ENCODE measurements at regions not wholly inside any gene's neighbourhood (a gene's known extent, or its start where the extent isn't known, plus 50 kb on each side); places are given as distances from the start of the nearest gene placed in this dataset.
"Not testable (repeated sequence)": the region's sequence is repeated elsewhere in the genome, so short reads cannot be mapped to it uniquely, and the experiment has no call there.

DNA sequence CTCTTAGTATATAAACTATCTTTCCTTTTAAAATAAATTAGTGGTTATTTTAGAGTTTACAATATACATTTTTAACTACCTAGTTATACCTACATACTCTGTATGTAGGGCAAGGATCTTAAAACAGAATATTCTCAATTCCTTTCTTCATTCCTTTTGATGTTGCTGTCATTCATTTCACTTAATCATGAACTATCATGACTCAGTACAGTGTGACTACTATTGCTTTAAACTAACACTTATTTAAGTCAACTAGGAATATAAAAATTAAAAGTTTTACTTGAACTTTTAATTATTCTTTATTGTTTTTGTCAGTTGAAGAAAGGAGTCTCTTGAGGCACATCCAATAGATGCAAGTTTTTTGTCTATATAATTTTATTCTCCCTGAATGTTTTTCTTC is 726.4 kb downstream of the BRINP3 start:
- Mint-ChIP-seq H3K9me3 (ENCODE audit: low read depth) (peaks cover 6% of the 10 kb centered on the region), H3K4me3 (no peak overlapping the region), H3K36me3 (no peaks in the 10 kb centered on the region), H3K27ac (no peak overlapping the region), H3K4me1 (no peaks in the 10 kb centered on the region), H3K27me3 (no peaks in the 10 kb centered on the region)
- DNase-seq (no peak), ATAC-seq (no peak)
- CTCF ChIA-PET = no interaction called here

DNA sequence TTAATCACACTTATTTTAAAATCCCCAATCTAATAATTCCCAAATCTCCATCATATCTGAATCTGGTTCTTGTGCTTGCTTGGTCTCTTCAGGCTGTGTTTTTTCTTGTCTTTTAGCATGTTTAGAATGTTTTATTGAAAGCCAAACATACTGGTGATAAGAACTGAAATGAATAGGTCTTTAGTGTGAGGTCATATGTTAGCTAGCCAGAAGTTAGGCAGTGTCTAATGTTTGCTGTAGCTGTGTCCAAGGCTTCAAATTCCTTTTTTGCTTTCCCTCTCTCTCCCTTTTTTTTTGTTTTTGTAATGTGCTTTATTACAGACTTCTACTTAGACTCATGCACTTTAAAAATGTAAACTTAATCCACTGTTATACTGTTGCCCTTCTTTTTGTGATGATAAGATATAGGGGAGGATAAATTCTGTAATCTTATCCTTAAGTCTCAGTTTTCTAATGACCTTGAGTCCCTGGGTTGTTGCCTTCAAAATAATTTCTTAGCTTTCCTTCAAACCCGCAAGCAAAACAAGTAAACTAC is 725.1 kb downstream of the BRINP3 start:
- DNase-seq (no peak), ATAC-seq (no peak)
- no peak overlapping the region for H3K4me3 Mint-ChIP-seq
- H3K9me3 Mint-ChIP-seq (ENCODE audit: low read depth) = peaks cover 6% of the 10 kb centered on the region
- CTCF ChIA-PET = no interaction called here
- H3K36me3 Mint-ChIP-seq = no peaks in the 10 kb centered on the region
- no peaks in the 10 kb centered on the region for H3K27me3 Mint-ChIP-seq
- H3K27ac Mint-ChIP-seq = no peak overlapping the region
- no peaks in the 10 kb centered on the region for H3K4me1 Mint-ChIP-seq

GRCh38 chr1:189755100-189755499 is 722.6 kb downstream of the BRINP3 start:
- H3K27ac Mint-ChIP-seq; H3K9me3 Mint-ChIP-seq (ENCODE audit: low read depth); DNase-seq; H3K27me3 Mint-ChIP-seq; H3K36me3 Mint-ChIP-seq; CTCF ChIA-PET; ATAC-seq; H3K4me1 Mint-ChIP-seq; H3K4me3 Mint-ChIP-seq: not testable (repeated sequence)

GRCh38 chr1:189764391-189765320 is 713.0 kb downstream of the BRINP3 start:
- no peak overlapping the region for H3K27ac Mint-ChIP-seq
- no peaks in the 10 kb centered on the region for H3K4me1 Mint-ChIP-seq
- no peak for ATAC-seq
- no peaks in the 10 kb centered on the region for H3K27me3 Mint-ChIP-seq
- CTCF ChIA-PET = no interaction called here
- H3K9me3 Mint-ChIP-seq (ENCODE audit: low read depth) = peaks cover 12% of the 10 kb centered on the region
- DNase-seq = no peak
- H3K4me3 Mint-ChIP-seq = no peak overlapping the region
- H3K36me3 Mint-ChIP-seq = no peaks in the 10 kb centered on the region

DNA sequence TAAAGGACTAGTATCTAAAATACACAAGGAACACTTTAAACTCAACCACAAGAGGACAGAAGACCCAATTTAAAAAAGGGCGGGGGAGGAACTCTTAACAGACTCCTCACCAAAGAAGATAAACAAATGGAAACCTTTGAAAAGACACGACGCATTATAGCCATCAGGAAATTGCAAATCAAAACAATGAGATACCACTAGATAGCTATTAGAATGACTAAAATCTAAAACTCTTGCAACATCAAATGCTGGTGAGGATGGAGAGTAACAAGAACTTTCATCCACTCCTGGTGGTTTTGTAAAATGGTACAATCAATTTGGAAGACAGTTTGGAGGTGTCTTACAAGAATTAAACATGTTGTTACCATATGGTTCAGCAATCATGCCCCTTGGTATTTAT is 708.2 kb downstream of the BRINP3 start:
- no peak overlapping the region for H3K4me3 Mint-ChIP-seq
- CTCF ChIA-PET = no interaction called here
- no peaks in the 10 kb centered on the region for H3K4me1 Mint-ChIP-seq
- DNase-seq (no peak), ATAC-seq (no peak)
- H3K27me3 Mint-ChIP-seq = no peaks in the 10 kb centered on the region
- H3K9me3 Mint-ChIP-seq (ENCODE audit: low read depth) = peaks cover 13% of the 10 kb centered on the region
- no peaks in the 10 kb centered on the region for H3K36me3 Mint-ChIP-seq
- no peak overlapping the region for H3K27ac Mint-ChIP-seq

DNA sequence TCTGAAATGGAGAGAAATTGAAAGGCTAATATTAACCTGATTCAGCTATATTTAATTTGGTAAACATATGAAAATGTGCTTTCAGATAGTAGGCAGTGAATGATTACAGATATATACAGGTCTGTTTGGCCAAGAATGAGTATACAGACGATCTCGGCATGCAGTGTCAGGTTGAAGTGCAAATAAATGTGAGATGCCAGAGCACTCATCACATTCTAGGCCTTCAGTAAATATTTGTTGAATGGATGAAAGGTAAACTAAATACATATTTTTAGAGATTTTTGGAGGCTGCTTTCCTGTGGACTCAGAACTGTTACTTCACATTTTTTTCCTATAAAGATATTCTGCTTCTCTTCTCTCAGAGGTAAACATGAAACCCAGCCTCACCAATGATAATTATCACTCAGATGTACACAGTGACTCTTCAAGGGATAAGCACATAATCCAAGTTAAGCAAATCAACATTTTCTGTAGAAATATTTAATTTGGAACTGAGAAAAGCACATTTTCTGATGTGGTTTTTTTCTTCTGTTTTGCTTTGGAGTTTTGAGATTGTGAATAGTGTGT is 702.9 kb downstream of the BRINP3 start:
- CTCF ChIA-PET = no interaction called here
- Mint-ChIP-seq H3K9me3 (ENCODE audit: low read depth) (peaks cover 5% of the 10 kb centered on the region), H3K4me3 (no peak overlapping the region), H3K27ac (no peak overlapping the region), H3K4me1 (no peaks in the 10 kb centered on the region), H3K36me3 (no peaks in the 10 kb centered on the region), H3K27me3 (no peaks in the 10 kb centered on the region)
- ATAC-seq = no peak
- DNase-seq = no peak

GRCh38 chr1:189775343-189775742 is 702.3 kb downstream of the BRINP3 start:
- CTCF ChIA-PET = no interaction called here
- no peak overlapping the region for H3K27ac Mint-ChIP-seq
- H3K4me3 Mint-ChIP-seq = no peak overlapping the region
- H3K27me3 Mint-ChIP-seq = no peaks in the 10 kb centered on the region
- H3K4me1 Mint-ChIP-seq = no peaks in the 10 kb centered on the region
- peaks cover 3% of the 10 kb centered on the region for H3K9me3 Mint-ChIP-seq (ENCODE audit: low read depth)
- DNase-seq (no peak), ATAC-seq (no peak)
- no peaks in the 10 kb centered on the region for H3K36me3 Mint-ChIP-seq

DNA sequence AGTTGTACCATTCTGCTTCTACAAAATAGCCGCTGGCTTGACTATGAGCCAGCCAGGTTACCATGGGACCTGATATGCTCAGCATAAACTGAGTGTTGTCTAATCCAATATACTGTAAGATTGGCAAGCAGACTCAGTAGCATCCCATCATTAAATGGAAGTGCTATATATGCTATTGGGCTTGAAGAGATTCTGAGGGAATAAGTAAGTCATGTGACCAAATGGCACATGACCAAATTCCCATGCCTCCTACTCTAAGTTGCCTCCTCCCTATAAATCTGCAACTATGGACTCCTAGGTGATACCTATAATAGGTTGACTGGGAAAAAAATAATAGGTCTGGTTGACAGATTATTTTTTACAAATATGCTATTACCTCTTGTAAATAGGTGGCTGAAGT is 698.6 kb downstream of the BRINP3 start:
- H3K4me3 Mint-ChIP-seq = no peak overlapping the region
- no peak overlapping the region for H3K27ac Mint-ChIP-seq
- H3K27me3 Mint-ChIP-seq = no peaks in the 10 kb centered on the region
- DNase-seq (no peak), ATAC-seq (no peak)
- no peaks in the 10 kb centered on the region for H3K4me1 Mint-ChIP-seq
- peaks cover 3% of the 10 kb centered on the region for H3K9me3 Mint-ChIP-seq (ENCODE audit: low read depth)
- H3K36me3 Mint-ChIP-seq = no peaks in the 10 kb centered on the region
- CTCF ChIA-PET = no interaction called here

- Mint-ChIP-seq H3K27me3 (no peaks in the 10 kb centered on the region), H3K9me3 (ENCODE audit: low read depth) (peaks cover 5% of the 10 kb centered on the region), H3K4me1 (no peaks in the 10 kb centered on the region), H3K27ac (no peak overlapping the region), H3K4me3 (no peak overlapping the region), H3K36me3 (no peaks in the 10 kb centered on the region)
- DNase-seq = no peak
- ATAC-seq = no peak
- CTCF ChIA-PET = no interaction called here
Measured at GRCh38 chr1:189782295-189782694, 695.4 kb downstream of the BRINP3 start.

DNA sequence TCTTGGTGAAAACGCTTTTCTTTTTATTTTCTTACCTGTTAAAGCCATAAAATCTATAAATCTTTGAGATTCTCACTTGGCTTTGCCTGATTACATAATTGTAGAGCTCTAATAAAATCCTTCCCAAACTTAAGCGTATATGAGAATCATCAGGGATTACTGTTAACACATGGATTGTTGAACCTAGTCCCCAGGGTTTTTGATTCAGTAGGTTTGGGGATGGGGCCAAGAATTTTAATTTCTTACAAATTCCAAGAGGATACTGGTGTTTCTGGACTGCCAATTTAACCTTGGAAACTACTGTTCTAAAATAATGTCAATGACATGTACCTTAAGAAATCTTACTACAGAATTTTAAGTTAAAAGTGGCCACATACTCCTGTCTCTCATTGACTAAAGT is 694.2 kb downstream of the BRINP3 start:
- peaks cover 8% of the 10 kb centered on the region for H3K9me3 Mint-ChIP-seq (ENCODE audit: low read depth)

DNA sequence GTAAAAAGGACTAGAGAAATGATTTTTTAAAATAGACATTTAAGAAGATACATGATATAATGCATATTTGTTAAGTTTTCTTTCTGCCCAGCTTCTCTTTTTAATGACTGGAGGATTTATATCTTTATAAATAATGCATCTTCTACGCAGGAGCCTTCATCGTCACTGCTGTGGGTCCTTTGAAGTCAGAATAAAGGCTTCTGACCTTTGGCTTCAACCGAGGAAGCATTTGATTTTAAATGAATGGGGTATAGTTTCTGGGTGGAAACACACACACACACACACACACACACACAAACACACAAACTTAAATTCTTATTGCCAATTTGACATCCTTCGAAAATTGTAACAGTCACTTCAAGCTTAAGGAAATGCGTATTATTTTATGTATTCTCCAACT is 690.9 kb downstream of the BRINP3 start:
- Mint-ChIP-seq H3K4me3 (no peak overlapping the region), H3K27ac (no peak overlapping the region), H3K36me3 (no peaks in the 10 kb centered on the region), H3K27me3 (no peaks in the 10 kb centered on the region), H3K4me1 (no peaks in the 10 kb centered on the region), H3K9me3 (ENCODE audit: low read depth) (peaks cover 16% of the 10 kb centered on the region)
- ATAC-seq (no peak), DNase-seq (no peak)
- CTCF ChIA-PET = interaction anchor here (0.6 kb wide), 1 partner anchor 288 kb away, joined by 3 read pairs; no protein-coding TSS in a partner anchor

More for the DNA sequence above, 694.2 kb downstream of the BRINP3 start:
- Mint-ChIP-seq H3K4me3 (no peak overlapping the region), H3K27ac (no peak overlapping the region), H3K27me3 (no peaks in the 10 kb centered on the region), H3K4me1 (no peaks in the 10 kb centered on the region), H3K36me3 (no peaks in the 10 kb centered on the region)
- CTCF ChIA-PET = no interaction called here
- ATAC-seq (no peak), DNase-seq (no peak)

DNA sequence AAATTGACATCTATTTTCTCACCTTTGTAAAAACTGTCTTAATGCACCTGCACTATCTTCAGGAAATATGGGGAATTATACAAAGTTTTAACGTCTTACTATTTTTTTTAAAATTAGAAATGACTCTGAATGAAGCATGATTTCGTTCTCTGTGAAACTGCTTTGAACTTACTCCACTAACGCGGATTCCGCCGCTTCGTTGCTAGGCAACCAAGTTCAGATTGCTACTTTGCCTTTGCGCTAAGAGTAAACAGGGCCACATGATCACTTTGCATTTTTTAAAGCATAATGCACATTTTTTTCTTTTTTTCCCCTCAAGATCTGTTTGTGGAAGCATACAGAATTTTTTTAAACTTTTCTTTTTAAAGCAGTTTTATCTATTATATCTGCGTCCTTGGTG is 690.5 kb downstream of the BRINP3 start:
- no peak for ATAC-seq
- Mint-ChIP-seq H3K4me3 (no peak overlapping the region), H3K9me3 (ENCODE audit: low read depth) (peaks cover 16% of the 10 kb centered on the region), H3K4me1 (no peaks in the 10 kb centered on the region), H3K27ac (no peak overlapping the region), H3K36me3 (no peaks in the 10 kb centered on the region), H3K27me3 (no peaks in the 10 kb centered on the region)
- CTCF ChIA-PET = interaction anchor here (0.6 kb wide), 1 partner anchor 288 kb away, joined by 3 read pairs; no protein-coding TSS in a partner anchor
- no peak for DNase-seq

- no peak overlapping the region for H3K4me3 Mint-ChIP-seq
- no peaks in the 10 kb centered on the region for H3K4me1 Mint-ChIP-seq
Measured at GRCh38 chr1:189790335-189790734, 687.3 kb downstream of the BRINP3 start.

GRCh38 chr1:189803364-189803763 is 674.3 kb downstream of the BRINP3 start:
- Mint-ChIP-seq H3K27ac (no peak overlapping the region), H3K4me1 (no peaks in the 10 kb centered on the region)

More at GRCh38 chr1:189790335-189790734, 687.3 kb downstream of the BRINP3 start:
- Mint-ChIP-seq H3K27me3 (no peaks in the 10 kb centered on the region), H3K9me3 (ENCODE audit: low read depth) (peaks cover 16% of the 10 kb centered on the region), H3K27ac (no peak overlapping the region), H3K36me3 (no peaks in the 10 kb centered on the region)
- DNase-seq (no peak), ATAC-seq (no peak)
- CTCF ChIA-PET = no interaction called here

More at GRCh38 chr1:189803364-189803763, 674.3 kb downstream of the BRINP3 start:
- no peak for DNase-seq
- Mint-ChIP-seq H3K36me3 (no peaks in the 10 kb centered on the region), H3K27me3 (no peaks in the 10 kb centered on the region), H3K4me3 (no peak overlapping the region), H3K9me3 (ENCODE audit: low read depth) (no peaks in the 10 kb centered on the region)
- CTCF ChIA-PET = no interaction called here
- ATAC-seq = no peak

Data from activated CD8-positive, alpha-beta memory T cell treated with anti-CD3 and anti-CD28 coated beads, Interleukin-2, amount 10 ng/mL, durations not matched to agents 7 days and 5 days (primary cell).